Lung (tissue), 11 donors: ENCODE measurements at regions not wholly inside any gene's neighbourhood (a gene's known extent, or its start where the extent isn't known, plus 50 kb on each side); places are given as distances from the start of the nearest gene placed in this dataset.
A peak's percentile ranks its signal among the peaks of the same experiment; 100 is the strongest.

Experiments
- ATAC-seq: fragments of 200-7000 bp; cut with Tn5 transposase; one replicate; pipeline ENCODE4 v1.9.1; 2020; ENCODE audit warnings: moderate number of reproducible peaks; ENCODE audit not compliant: insufficient read depth, low FRiP score
- DNase-seq, 3 donors: peaks; one replicate each; pipeline ENCODE4 v3.0.0-alpha.2; 2013 to 2017
- H3K27ac ChIP-seq, 2 donors: one replicate each; pipeline ENCODE4 v1.5.1; 2013; ENCODE audit warnings: mild to moderate bottlenecking in 2 of 2, moderate library complexity in 2 of 2, control low read depth in 1 of 2, inconsistent platforms in 1 of 2, low read depth in 1 of 2, low read length in 1 of 2
- H3K27me3 ChIP-seq, 3 donors: one replicate each; pipeline ENCODE4 v1.5.1; 2013; ENCODE audit warnings: low read length in 2 of 3; ENCODE audit not compliant: control insufficient read depth in 3 of 3, insufficient read depth in 3 of 3
- H3K36me3 ChIP-seq, 4 donors: one replicate each; pipeline ENCODE4 v1.5.1; 2013; ENCODE audit warnings: low read length in 4 of 4, mild to moderate bottlenecking in 1 of 4, moderate library complexity in 1 of 4; ENCODE audit not compliant: control insufficient read depth in 4 of 4, insufficient read depth in 4 of 4
- H3K4me1 ChIP-seq, 5 donors: one replicate each; pipeline ENCODE4 v1.5.1; 2013; ENCODE audit warnings: low read length in 5 of 5, mild to moderate bottlenecking in 2 of 5, moderate library complexity in 1 of 5; ENCODE audit not compliant: control insufficient read depth in 5 of 5, insufficient read depth in 5 of 5
- H3K4me3 ChIP-seq: one replicate; pipeline ENCODE4 v1.5.1; 2013; ENCODE audit warnings: mild to moderate bottlenecking, control low read depth, moderate library complexity
- H3K9ac ChIP-seq, 2 donors: one replicate each; pipeline ENCODE4 v1.5.1; 2013; ENCODE audit warnings: low read length in 2 of 2, control low read depth in 1 of 2; ENCODE audit not compliant: insufficient read depth in 1 of 2
- H3K9me3 ChIP-seq, 4 donors: one replicate each; pipeline ENCODE4 v1.5.1; 2013; ENCODE audit warnings: low read length in 3 of 4, mild to moderate bottlenecking in 1 of 4, moderate library complexity in 1 of 4; ENCODE audit not compliant: control insufficient read depth in 4 of 4, insufficient read depth in 3 of 4
- CTCF ChIP-seq: IDR thresholded peaks from 2 replicates; pipeline ENCODE4 v1.5.1; 2012; ENCODE audit warnings: mild to moderate bottlenecking; ENCODE audit errors: control extremely low read depth, extremely low read depth
- WGBS, 2 donors: extraction: QIAGEN DNeasy Blood & Tissue Kit; methylation state at CpG; one replicate each; pipeline ENCODE4 v1.1.7; 2013; 5-methylcytosine and 5-hydroxymethylcytosine counted together
- donor health status: control.
- donor health status: control.
- donor health status: Bipolar disorder and iron deficiency.
- donor health status: healthy.
- donor health status: DM: yes; HTN: yes; CAD: no.

- Histone ChIP-seq H3K27ac (no peak overlapping the region), H3K36me3 (no peaks in the 10 kb centered on the region), H3K9me3 (peaks cover 0 to 4% (median 0%) of the 10 kb centered on the region in 4 donors), H3K4me3 (no peak overlapping the region), H3K4me1 (peaks cover 0 to 11% (median 5%) of the 10 kb centered on the region in 5 donors), H3K27me3 (no peaks in the 10 kb centered on the region), H3K9ac (no peak overlapping the region)
- ATAC-seq (no peak), DNase-seq (no peak)
- no peak for TF ChIP-seq CTCF
- WGBS, 2 donors = 94 to 98% methylated on average over 12 of the region's 12 CpGs
These were observed 259.2 kb downstream of the NDUFA10 start for GRCh38 chr2:239765911-239766310.

- H3K9me3 ChIP-seq = peaks cover 0 to 10% (median 0%) of the 10 kb centered on the region in 4 donors
- no peak for ATAC-seq
- 90 to 91% methylated on average over 17 of the region's 17 CpGs for WGBS, 2 donors
- DNase-seq = no peak
- H3K4me3 ChIP-seq = no peak overlapping the region
- no peak overlapping the region for H3K9ac ChIP-seq
- TF ChIP-seq CTCF = no peak
- no peak overlapping the region for H3K27ac ChIP-seq
- H3K36me3 ChIP-seq = no peaks in the 10 kb centered on the region
- H3K27me3 ChIP-seq = no peaks in the 10 kb centered on the region
- H3K4me1 ChIP-seq = peaks cover 0 to 11% (median 5%) of the 10 kb centered on the region in 5 donors
These were observed 259.9 kb downstream of the NDUFA10 start for GRCh38 chr2:239765076-239765845.

- Histone ChIP-seq H3K27ac (no peak overlapping the region), H3K36me3 (no peaks in the 10 kb centered on the region), H3K4me3 (no peak overlapping the region), H3K9ac (no peak overlapping the region), H3K9me3 (peaks cover 0 to 12% (median 0%) of the 10 kb centered on the region in 4 donors), H3K27me3 (no peaks in the 10 kb centered on the region), H3K4me1 (peaks cover 0 to 3% (median 0%) of the 10 kb centered on the region in 5 donors)
- WGBS, 2 donors = 85 to 88% methylated on average over 13 of the region's 13 CpGs
- ATAC-seq (no peak), DNase-seq (peak in 1 of 3 donors; percentile 11)
- TF ChIP-seq CTCF = no peak
These were observed 261.6 kb downstream of the NDUFA10 start for GRCh38 chr2:239763433-239764097.
